HEK293T (cell line): ENCODE measurements at regions not wholly inside any gene's neighbourhood (a gene's known extent, or its start where the extent isn't known, plus 50 kb on each side); places are given as distances from the start of the nearest gene placed in this dataset.

ENCODE experiments used
- ELF4 ChIP-seq: fragments of 450-650 bp; IDR thresholded peaks from 2 replicates; pipeline ENCODE4 v1.6.1; 2017; ENCODE audit warnings: antibody characterized with exemption
- FOXA1 ChIP-seq: fragments of 450-650 bp; IDR thresholded peaks from 2 replicates; pipeline ENCODE4 v1.6.1; 2016; ENCODE audit warnings: mild to moderate bottlenecking
- HDGF ChIP-seq: fragments of 450-650 bp; IDR thresholded peaks from 2 replicates; pipeline ENCODE4 v1.6.1; 2017; ENCODE audit warnings: antibody characterized with exemption, borderline replicate concordance
- LEF1 ChIP-seq: fragments of 450-650 bp; IDR thresholded peaks from 2 replicates; pipeline ENCODE4 v1.6.1; 2017; ENCODE audit warnings: mild to moderate bottlenecking, borderline replicate concordance
- NFRKB ChIP-seq: fragments of 450-650 bp; IDR thresholded peaks from 2 replicates; pipeline ENCODE4 v1.6.1; 2016; ENCODE audit warnings: mild to moderate bottlenecking, moderate library complexity
- SP1 ChIP-seq: fragments of 450-650 bp; IDR thresholded peaks from 2 replicates; pipeline ENCODE4 v1.6.1; 2017
- SUZ12 ChIP-seq: fragments of 450-650 bp; IDR thresholded peaks from 2 replicates; pipeline ENCODE4 v1.6.1; 2016; ENCODE audit warnings: mild to moderate bottlenecking
- TARDBP ChIP-seq: fragments of 450-650 bp; IDR thresholded peaks from 2 replicates; pipeline ENCODE4 v1.6.1; 2016
- ZNF384 ChIP-seq: fragments of 450-650 bp; IDR thresholded peaks from 2 replicates; pipeline ENCODE4 v1.6.1; 2016

DNA sequence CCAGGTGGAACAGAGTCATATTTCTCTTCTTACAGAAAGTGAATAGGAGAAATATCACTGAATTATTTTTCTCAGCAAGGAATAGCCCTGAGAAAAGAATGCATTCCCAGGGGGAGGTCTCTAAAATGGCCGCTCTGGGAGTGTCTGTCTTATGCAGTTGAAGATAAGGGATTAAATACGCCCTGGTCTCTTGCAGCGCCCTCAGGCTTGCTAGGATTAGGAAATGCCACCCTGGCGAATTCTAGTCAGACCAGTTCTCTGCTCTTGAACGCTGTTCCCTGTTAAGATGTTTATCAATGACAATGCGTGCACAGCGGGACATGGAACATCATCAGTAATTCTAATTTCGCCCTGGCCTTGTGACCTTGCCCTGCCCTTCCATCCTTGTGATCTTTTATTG lies 949.0 kb upstream of the SEMA6D start:
- no peak for TF ChIP-seq SUZ12
- TF ChIP-seq ZNF384: no peak
- no peak for TF ChIP-seq TARDBP
- TF ChIP-seq SP1: no peak
- TF ChIP-seq NFRKB: no peak
- TF ChIP-seq FOXA1: no peak
- TF ChIP-seq LEF1: no peak
- no peak for TF ChIP-seq ELF4
- TF ChIP-seq HDGF: no peak
